NCI-H526 treated with DMSO at 0.1 percent for 48 hours (cell line): ENCODE measurements at regions not wholly inside any gene's neighbourhood (a gene's known extent, or its start where the extent isn't known, plus 50 kb on each side); places are given as distances from the start of the nearest gene placed in this dataset.

ENCODE experiments used
- DNase-seq: peaks from one replicate; lab custom pipeline; 2025; lab: John Stamatoyannopoulos, UW

GRCh38 chr11:134555510-134555909, 143.5 kb upstream of the B3GAT1 start:
- DNase-seq, result no peak

- no peak for DNase-seq
Measured at GRCh38 chr11:134554861-134555260, 142.8 kb upstream of the B3GAT1 start.

- DNase-seq, result no peak
Measured at GRCh38 chr11:134554106-134554505, 142.1 kb upstream of the B3GAT1 start.

GRCh38 chr11:134552749-134553148, 140.7 kb upstream of the B3GAT1 start:
- DNase-seq, result no peak

- no peak for DNase-seq
Measured at GRCh38 chr11:134545521-134545920, 133.5 kb upstream of the B3GAT1 start.

GRCh38 chr11:134544095-134544815, 132.2 kb upstream of the B3GAT1 start:
- no peak for DNase-seq

GRCh38 chr11:134543645-134544044, 131.6 kb upstream of the B3GAT1 start:
- no peak for DNase-seq

- no peak for DNase-seq
Measured at GRCh38 chr11:134543241-134543640, 131.2 kb upstream of the B3GAT1 start.

- no peak for DNase-seq
Measured at GRCh38 chr11:134542401-134543165, 130.5 kb upstream of the B3GAT1 start.

- DNase-seq, result no peak
Measured at GRCh38 chr11:134541951-134542350, 129.9 kb upstream of the B3GAT1 start.

- DNase-seq, result no peak
Measured at GRCh38 chr11:134541355-134541754, 129.3 kb upstream of the B3GAT1 start.

GRCh38 chr11:134539285-134539684, 127.2 kb upstream of the B3GAT1 start:
- no peak for DNase-seq

- DNase-seq, result no peak
Measured at GRCh38 chr11:134538742-134539141, 126.7 kb upstream of the B3GAT1 start.

GRCh38 chr11:134537941-134538340, 125.9 kb upstream of the B3GAT1 start:
- DNase-seq, result no peak

- DNase-seq, result no peak
Measured at GRCh38 chr11:134537296-134537695, 125.3 kb upstream of the B3GAT1 start.

- no peak for DNase-seq
Measured at GRCh38 chr11:134536677-134537076, 124.6 kb upstream of the B3GAT1 start.

GRCh38 chr11:134536219-134536618, 124.2 kb upstream of the B3GAT1 start:
- DNase-seq, result no peak

- no peak for DNase-seq
Measured at GRCh38 chr11:134535029-134536025, 123.3 kb upstream of the B3GAT1 start.

- DNase-seq, result no peak
Measured at GRCh38 chr11:134533511-134533910, 121.5 kb upstream of the B3GAT1 start.

GRCh38 chr11:134532921-134533421, 120.9 kb upstream of the B3GAT1 start:
- no peak for DNase-seq

- no peak for DNase-seq
Measured at GRCh38 chr11:134532131-134532920, 120.3 kb upstream of the B3GAT1 start.
